Activated CD4-positive, alpha-beta T cell treated with anti-CD3 and anti-CD28 coated beads, Interleukin-2, Interleukin-4, amounts not matched to agents 100 ng/mL and 50 ng/mL, durations not matched to agents 16 hours and 8 hours (primary cell): ENCODE measurements at regions not wholly inside any gene's neighbourhood (a gene's known extent, or its start where the extent isn't known, plus 50 kb on each side); places are given as distances from the start of the nearest gene placed in this dataset.

Experiments
- DNase-seq: peaks from one replicate; pipeline ENCODE4 v3.0.0-alpha.2; 2020; ENCODE audit warnings: low spot score

GRCh38 chr12:111310076-111310870, 58.6 kb downstream of the PHETA1 start:
- no peak for DNase-seq

GRCh38 chr12:111309584-111309983, 59.3 kb downstream of the PHETA1 start:
- DNase-seq, result no peak

GRCh38 chr12:111308473-111308872, 60.4 kb downstream of the PHETA1 start:
- DNase-seq, result no peak

GRCh38 chr12:111304642-111305071, 64.2 kb downstream of the PHETA1 start:
- peak; percentile 27 for DNase-seq

- no peak for DNase-seq
Measured at GRCh38 chr12:111303531-111303930, 65.4 kb downstream of the PHETA1 start.

GRCh38 chr12:111298582-111299436, 70.1 kb downstream of the PHETA1 start:
- peak; percentile 24 for DNase-seq

- no peak for DNase-seq
Measured at GRCh38 chr12:111297703-111298426, 71.0 kb downstream of the PHETA1 start.

GRCh38 chr12:111296906-111297463, 71.9 kb downstream of the PHETA1 start:
- DNase-seq, result no peak

GRCh38 chr12:111295176-111295575, 73.7 kb downstream of the PHETA1 start:
- DNase-seq, result no peak

- DNase-seq, result no peak
Measured at GRCh38 chr12:111293266-111294009, 75.5 kb downstream of the PHETA1 start.

- no peak for DNase-seq
Measured at GRCh38 chr12:111291357-111291756, 77.5 kb downstream of the PHETA1 start.

- no peak for DNase-seq
Measured at GRCh38 chr12:111288771-111289170, 80.1 kb downstream of the PHETA1 start.

GRCh38 chr12:111287125-111287900, 81.6 kb downstream of the PHETA1 start:
- DNase-seq, result no peak

GRCh38 chr12:111285200-111285599, 83.7 kb downstream of the PHETA1 start:
- no peak for DNase-seq

GRCh38 chr12:111284709-111285108, 84.2 kb downstream of the PHETA1 start:
- no peak for DNase-seq

- DNase-seq, result no peak
Measured at GRCh38 chr12:111283966-111284365, 84.9 kb downstream of the PHETA1 start.

GRCh38 chr12:111283521-111283920, 85.4 kb downstream of the PHETA1 start:
- DNase-seq, result no peak

- DNase-seq, result no peak
Measured at GRCh38 chr12:111277570-111277969, 91.3 kb downstream of the PHETA1 start.

GRCh38 chr12:111276146-111276545, 92.7 kb downstream of the PHETA1 start:
- no peak for DNase-seq

GRCh38 chr12:111275308-111275707, 93.6 kb downstream of the PHETA1 start:
- no peak for DNase-seq

- DNase-seq, result no peak
Measured at GRCh38 chr12:111274777-111275176, 94.1 kb downstream of the PHETA1 start.
